H1 (cell line): ENCODE measurements at regions not wholly inside any gene's neighbourhood (a gene's known extent, or its start where the extent isn't known, plus 50 kb on each side); places are given as distances from the start of the nearest gene placed in this dataset.

Experiments
- BRCA1 ChIP-seq: IDR thresholded peaks from 2 replicates; pipeline ENCODE4 v1.6.1; 2012; ENCODE audit warnings: low read depth, low read length, improper control_type of control experiment
- EZH2 ChIP-seq: fragments of 200-600 bp; sonication (generic); IDR thresholded peaks from 2 replicates; pipeline ENCODE4 v1.7.1; 2012; ENCODE audit warnings: low read depth, mild to moderate bottlenecking, moderate library complexity, low read length, inconsistent platforms; ENCODE audit not compliant: severe bottlenecking
- KDM4A ChIP-seq: IDR thresholded peaks from one replicate; pipeline ENCODE4 v1.7.1; 2012; ENCODE audit warnings: low read depth, mild to moderate bottlenecking, moderate library complexity, low read length, inconsistent platforms; ENCODE audit not compliant: severe bottlenecking
- SP1 ChIP-seq: IDR thresholded peaks from 2 replicates; pipeline ENCODE4 v1.6.1; 2011; ENCODE audit warnings: low read depth, low read length
- TF ChIP-seq, protein P1 (sequence below): IDR thresholded peaks from 2 replicates; pipeline ENCODE4 v1.6.1; 2012; ENCODE audit warnings: inconsistent platforms
- TF ChIP-seq, protein P2 (sequence below): fragments of 300-600 bp; sonication (generic); IDR thresholded peaks from 2 replicates; pipeline ENCODE4 v1.7.1; 2012; ENCODE audit warnings: low read length, moderate library complexity, mild to moderate bottlenecking, inconsistent platforms; ENCODE audit not compliant: insufficient replicate concordance

DNA sequence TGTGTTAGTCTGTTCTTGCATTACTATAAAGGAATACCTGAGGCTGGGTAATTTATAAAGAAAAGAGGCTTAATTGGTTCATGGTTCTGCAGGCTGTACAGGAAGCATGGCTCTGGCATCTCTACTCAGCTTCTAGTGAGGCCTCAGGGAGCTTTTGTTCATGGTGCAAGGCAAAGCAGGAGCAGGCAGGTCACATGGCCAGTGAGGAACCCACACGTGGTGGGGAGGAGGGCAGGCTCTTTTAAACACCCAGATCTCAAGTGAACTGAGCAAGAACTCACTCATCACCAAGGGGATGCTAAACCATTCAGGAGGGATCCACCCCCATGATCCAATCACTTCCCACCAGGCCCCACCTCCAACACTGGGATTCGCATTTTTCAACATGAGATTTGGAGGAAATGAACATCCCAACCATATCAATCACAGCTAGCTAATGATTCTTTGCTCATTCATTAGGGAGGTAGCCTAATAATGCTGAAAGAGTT is 51.4 kb upstream of the RAP1A start (continued):
- TF ChIP-seq EZH2 (no peak), SP1 (no peak), KDM4A (no peak), BRCA1 (no peak)
- TF ChIP-seq, protein P1, sequence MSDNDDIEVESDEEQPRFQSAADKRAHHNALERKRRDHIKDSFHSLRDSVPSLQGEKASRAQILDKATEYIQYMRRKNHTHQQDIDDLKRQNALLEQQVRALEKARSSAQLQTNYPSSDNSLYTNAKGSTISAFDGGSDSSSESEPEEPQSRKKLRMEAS, result no peak
- TF ChIP-seq, protein P2, sequence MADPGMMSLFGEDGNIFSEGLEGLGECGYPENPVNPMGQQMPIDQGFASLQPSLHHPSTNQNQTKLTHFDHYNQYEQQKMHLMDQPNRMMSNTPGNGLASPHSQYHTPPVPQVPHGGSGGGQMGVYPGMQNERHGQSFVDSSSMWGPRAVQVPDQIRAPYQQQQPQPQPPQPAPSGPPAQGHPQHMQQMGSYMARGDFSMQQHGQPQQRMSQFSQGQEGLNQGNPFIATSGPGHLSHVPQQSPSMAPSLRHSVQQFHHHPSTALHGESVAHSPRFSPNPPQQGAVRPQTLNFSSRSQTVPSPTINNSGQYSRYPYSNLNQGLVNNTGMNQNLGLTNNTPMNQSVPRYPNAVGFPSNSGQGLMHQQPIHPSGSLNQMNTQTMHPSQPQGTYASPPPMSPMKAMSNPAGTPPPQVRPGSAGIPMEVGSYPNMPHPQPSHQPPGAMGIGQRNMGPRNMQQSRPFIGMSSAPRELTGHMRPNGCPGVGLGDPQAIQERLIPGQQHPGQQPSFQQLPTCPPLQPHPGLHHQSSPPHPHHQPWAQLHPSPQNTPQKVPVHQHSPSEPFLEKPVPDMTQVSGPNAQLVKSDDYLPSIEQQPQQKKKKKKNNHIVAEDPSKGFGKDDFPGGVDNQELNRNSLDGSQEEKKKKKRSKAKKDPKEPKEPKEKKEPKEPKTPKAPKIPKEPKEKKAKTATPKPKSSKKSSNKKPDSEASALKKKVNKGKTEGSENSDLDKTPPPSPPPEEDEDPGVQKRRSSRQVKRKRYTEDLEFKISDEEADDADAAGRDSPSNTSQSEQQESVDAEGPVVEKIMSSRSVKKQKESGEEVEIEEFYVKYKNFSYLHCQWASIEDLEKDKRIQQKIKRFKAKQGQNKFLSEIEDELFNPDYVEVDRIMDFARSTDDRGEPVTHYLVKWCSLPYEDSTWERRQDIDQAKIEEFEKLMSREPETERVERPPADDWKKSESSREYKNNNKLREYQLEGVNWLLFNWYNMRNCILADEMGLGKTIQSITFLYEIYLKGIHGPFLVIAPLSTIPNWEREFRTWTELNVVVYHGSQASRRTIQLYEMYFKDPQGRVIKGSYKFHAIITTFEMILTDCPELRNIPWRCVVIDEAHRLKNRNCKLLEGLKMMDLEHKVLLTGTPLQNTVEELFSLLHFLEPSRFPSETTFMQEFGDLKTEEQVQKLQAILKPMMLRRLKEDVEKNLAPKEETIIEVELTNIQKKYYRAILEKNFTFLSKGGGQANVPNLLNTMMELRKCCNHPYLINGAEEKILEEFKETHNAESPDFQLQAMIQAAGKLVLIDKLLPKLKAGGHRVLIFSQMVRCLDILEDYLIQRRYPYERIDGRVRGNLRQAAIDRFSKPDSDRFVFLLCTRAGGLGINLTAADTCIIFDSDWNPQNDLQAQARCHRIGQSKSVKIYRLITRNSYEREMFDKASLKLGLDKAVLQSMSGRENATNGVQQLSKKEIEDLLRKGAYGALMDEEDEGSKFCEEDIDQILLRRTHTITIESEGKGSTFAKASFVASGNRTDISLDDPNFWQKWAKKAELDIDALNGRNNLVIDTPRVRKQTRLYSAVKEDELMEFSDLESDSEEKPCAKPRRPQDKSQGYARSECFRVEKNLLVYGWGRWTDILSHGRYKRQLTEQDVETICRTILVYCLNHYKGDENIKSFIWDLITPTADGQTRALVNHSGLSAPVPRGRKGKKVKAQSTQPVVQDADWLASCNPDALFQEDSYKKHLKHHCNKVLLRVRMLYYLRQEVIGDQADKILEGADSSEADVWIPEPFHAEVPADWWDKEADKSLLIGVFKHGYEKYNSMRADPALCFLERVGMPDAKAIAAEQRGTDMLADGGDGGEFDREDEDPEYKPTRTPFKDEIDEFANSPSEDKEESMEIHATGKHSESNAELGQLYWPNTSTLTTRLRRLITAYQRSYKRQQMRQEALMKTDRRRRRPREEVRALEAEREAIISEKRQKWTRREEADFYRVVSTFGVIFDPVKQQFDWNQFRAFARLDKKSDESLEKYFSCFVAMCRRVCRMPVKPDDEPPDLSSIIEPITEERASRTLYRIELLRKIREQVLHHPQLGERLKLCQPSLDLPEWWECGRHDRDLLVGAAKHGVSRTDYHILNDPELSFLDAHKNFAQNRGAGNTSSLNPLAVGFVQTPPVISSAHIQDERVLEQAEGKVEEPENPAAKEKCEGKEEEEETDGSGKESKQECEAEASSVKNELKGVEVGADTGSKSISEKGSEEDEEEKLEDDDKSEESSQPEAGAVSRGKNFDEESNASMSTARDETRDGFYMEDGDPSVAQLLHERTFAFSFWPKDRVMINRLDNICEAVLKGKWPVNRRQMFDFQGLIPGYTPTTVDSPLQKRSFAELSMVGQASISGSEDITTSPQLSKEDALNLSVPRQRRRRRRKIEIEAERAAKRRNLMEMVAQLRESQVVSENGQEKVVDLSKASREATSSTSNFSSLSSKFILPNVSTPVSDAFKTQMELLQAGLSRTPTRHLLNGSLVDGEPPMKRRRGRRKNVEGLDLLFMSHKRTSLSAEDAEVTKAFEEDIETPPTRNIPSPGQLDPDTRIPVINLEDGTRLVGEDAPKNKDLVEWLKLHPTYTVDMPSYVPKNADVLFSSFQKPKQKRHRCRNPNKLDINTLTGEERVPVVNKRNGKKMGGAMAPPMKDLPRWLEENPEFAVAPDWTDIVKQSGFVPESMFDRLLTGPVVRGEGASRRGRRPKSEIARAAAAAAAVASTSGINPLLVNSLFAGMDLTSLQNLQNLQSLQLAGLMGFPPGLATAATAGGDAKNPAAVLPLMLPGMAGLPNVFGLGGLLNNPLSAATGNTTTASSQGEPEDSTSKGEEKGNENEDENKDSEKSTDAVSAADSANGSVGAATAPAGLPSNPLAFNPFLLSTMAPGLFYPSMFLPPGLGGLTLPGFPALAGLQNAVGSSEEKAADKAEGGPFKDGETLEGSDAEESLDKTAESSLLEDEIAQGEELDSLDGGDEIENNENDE, result no peak
